A673 (cell line): ENCODE measurements at regions not wholly inside any gene's neighbourhood (a gene's known extent, or its start where the extent isn't known, plus 50 kb on each side); places are given as distances from the start of the nearest gene placed in this dataset.

Source experiments
- BruUV-seq: library from RNA; stranded (reverse); fragments of 400-500 nt; replicated peaks from 2 replicates; lab custom pipeline; 2021; lab: Mats Ljungman, UMichigan
- CTCF ChIA-PET: fragments of 300-600 bp; sonication (Branson Sonifier 250); formaldehyde crosslinking; loops from one replicate; lab custom pipeline; 2022; ENCODE audit warnings: antibody characterized with exemption; lab: Charles Lee
- POLR2A ChIA-PET: fragments of 300-600 bp; sonication (Branson Sonifier 250); formaldehyde crosslinking; loops from one replicate; lab custom pipeline; 2022; ENCODE audit warnings: antibody characterized with exemption; ENCODE audit not compliant: low non-redundant PET; lab: Charles Lee
- DNase-seq: peaks from one replicate; pipeline ENCODE4 v3.0.0-alpha.2; 2015; ENCODE audit warnings: low spot score
- H3K27ac ChIP-seq: fragments of 200-600 bp; sonication (generic); 2 replicates; pipeline ENCODE4 v1.5.1; 2016; ENCODE audit warnings: mixed run types, low read depth, mild to moderate bottlenecking, mixed read lengths, antibody characterized with exemption, low read length; ENCODE audit not compliant: poor library complexity, severe bottlenecking
- H3K27me3 ChIP-seq: fragments of 200-600 bp; sonication (generic); replicated peaks from 2 replicates; pipeline ENCODE4 v1.6.1; 2017; ENCODE audit warnings: mixed run types, low read depth, mild to moderate bottlenecking, mixed read lengths, antibody characterized with exemption, low read length; ENCODE audit not compliant: insufficient read depth, poor library complexity
- H3K36me3 ChIP-seq: fragments of 200-600 bp; sonication (generic); 2 replicates; pipeline ENCODE4 v1.6.1; 2016; ENCODE audit warnings: mixed run types, mild to moderate bottlenecking, mixed read lengths, antibody characterized with exemption, low read length; ENCODE audit not compliant: insufficient read depth, poor library complexity, severe bottlenecking
- H3K4me1 ChIP-seq: fragments of 200-600 bp; sonication (generic); 2 replicates; pipeline ENCODE4 v1.6.1; 2017; ENCODE audit warnings: mixed run types, mild to moderate bottlenecking, mixed read lengths, antibody characterized with exemption, low read length; ENCODE audit not compliant: insufficient read depth, poor library complexity, severe bottlenecking
- H3K4me3 ChIP-seq: fragments of 200-600 bp; sonication (generic); 2 replicates; pipeline ENCODE4 v1.5.1; 2016; ENCODE audit warnings: low read depth, mixed run types, mild to moderate bottlenecking, mixed read lengths, low read length; ENCODE audit not compliant: poor library complexity, severe bottlenecking
- H3K9me3 ChIP-seq: fragments of 200-600 bp; sonication (generic); 2 replicates; pipeline ENCODE4 v1.6.1; 2016; ENCODE audit warnings: mixed run types, low read depth, mild to moderate bottlenecking, mixed read lengths, antibody characterized with exemption, low read length; ENCODE audit not compliant: poor library complexity, severe bottlenecking
- EZH2 ChIP-seq: fragments of 200-600 bp; sonication (generic); IDR thresholded peaks from 2 replicates; pipeline ENCODE4 v1.6.1; 2017; ENCODE audit warnings: borderline replicate concordance, low read depth, mild to moderate bottlenecking, mixed read lengths, antibody characterized with exemption, low read length; ENCODE audit not compliant: poor library complexity, severe bottlenecking
- intact Hi-C: fragments of 100-400 bp; cut with micrococcal nuclease; formaldehyde crosslinking; loops from one replicate; pipeline ENCODE4 v1.10.0; 2022; ENCODE audit not compliant: unreplicated experiment
- TF ChIP-seq, protein P1 (sequence below): fragments of 300-800, 200-600 bp; sonication (generic); conservative IDR thresholded peaks from 2 replicates; pipeline ENCODE4 v1.5.1; 2017; ENCODE audit warnings: low read depth, mild to moderate bottlenecking, antibody characterized with exemption, low read length, moderate library complexity, mixed read lengths

DNA sequence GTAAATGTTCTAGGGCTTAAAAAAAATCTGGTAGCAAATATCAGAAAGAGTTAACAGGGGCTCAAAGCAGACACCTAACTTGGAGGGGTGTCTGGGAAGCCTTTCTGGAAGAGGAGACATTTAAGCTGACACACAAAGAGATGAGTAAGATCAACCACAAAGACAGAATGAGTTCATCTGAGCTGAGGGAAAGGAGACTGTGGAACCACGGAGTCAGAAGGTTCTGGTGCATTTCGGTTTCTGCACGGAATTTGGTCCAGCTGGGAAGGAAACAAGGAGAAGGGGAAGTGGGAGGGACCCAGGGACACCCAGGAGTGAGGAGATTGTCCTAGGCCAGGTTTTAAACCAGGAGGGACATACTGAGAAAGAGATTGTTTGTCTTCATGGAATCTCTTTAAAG is 161.1 kb downstream of the PHETA1 start:
- no peak for DNase-seq
- H3K9me3 ChIP-seq, result no peaks in the 10 kb centered on the region
- POLR2A ChIA-PET, result no interaction called here
- H3K4me1 ChIP-seq, result no peaks in the 10 kb centered on the region
- H3K27me3 ChIP-seq, result peaks cover 14% of the 10 kb centered on the region
- intact Hi-C loops, result no loop called here
- H3K36me3 ChIP-seq, result no peaks in the 10 kb centered on the region
- no peak overlapping the region for H3K27ac ChIP-seq
- TF ChIP-seq, protein P1, sequence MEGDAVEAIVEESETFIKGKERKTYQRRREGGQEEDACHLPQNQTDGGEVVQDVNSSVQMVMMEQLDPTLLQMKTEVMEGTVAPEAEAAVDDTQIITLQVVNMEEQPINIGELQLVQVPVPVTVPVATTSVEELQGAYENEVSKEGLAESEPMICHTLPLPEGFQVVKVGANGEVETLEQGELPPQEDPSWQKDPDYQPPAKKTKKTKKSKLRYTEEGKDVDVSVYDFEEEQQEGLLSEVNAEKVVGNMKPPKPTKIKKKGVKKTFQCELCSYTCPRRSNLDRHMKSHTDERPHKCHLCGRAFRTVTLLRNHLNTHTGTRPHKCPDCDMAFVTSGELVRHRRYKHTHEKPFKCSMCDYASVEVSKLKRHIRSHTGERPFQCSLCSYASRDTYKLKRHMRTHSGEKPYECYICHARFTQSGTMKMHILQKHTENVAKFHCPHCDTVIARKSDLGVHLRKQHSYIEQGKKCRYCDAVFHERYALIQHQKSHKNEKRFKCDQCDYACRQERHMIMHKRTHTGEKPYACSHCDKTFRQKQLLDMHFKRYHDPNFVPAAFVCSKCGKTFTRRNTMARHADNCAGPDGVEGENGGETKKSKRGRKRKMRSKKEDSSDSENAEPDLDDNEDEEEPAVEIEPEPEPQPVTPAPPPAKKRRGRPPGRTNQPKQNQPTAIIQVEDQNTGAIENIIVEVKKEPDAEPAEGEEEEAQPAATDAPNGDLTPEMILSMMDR, result no peak
- no peak for TF ChIP-seq EZH2
- BruUV-seq, result no TSS peak
- no peak overlapping the region for H3K4me3 ChIP-seq
- CTCF ChIA-PET, result no interaction called here

DNA sequence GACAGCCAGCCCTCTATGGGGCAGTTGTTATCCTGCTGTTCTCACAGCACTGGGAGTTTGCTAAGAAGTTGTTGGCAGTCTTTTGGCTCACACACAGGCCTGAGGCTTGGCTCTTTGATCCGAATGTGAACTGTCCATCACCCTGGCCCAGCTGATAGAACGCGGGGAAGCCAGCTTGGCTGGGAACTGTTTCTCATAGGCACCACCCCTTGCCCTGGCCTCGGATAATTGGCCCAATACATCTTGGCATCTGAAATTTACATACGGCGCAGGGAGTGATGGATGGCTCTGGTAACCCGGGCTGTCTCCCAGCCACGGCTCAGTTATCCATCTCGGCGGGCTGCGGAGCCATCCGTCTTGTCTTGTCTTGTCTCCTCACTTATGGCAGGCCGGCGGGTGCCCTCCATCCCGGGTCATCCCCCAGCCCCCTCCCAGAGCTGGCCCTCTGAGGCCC is 164.1 kb downstream of the PHETA1 start:
- DNase-seq, result no peak
- H3K27ac ChIP-seq, result no peak overlapping the region
- no peak overlapping the region for H3K4me3 ChIP-seq
- no peaks in the 10 kb centered on the region for H3K4me1 ChIP-seq
- ChIA-PET CTCF (no interaction called here), POLR2A (no interaction called here)
- no TSS peak for BruUV-seq
- no peak for TF ChIP-seq EZH2
- TF ChIP-seq, protein P1, result no peak
- H3K36me3 ChIP-seq, result no peaks in the 10 kb centered on the region
- peaks cover 9% of the 10 kb centered on the region for H3K27me3 ChIP-seq
- no peaks in the 10 kb centered on the region for H3K9me3 ChIP-seq
- intact Hi-C loops, result no loop called here

DNA sequence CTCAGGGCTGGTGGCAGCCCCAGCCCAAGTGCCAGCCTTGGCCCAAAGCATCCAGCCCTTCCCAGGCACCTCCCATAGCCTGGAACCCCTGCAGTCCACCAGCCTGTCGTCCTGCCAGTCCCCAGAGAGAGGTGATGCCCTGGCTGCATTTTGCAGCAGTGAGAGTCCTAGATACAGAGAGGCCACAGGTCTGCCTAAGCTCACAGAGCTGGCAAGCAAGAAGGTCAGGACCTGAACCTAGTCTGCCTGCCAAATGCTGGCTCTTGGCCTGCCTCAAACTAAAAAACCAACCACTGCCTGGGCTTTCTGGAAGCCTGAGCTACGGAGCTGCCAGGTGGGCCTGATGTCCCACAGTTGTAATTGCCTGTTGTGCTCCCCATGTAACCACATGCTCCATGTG is 164.9 kb downstream of the PHETA1 start:
- Histone ChIP-seq H3K36me3 (no peaks in the 10 kb centered on the region), H3K9me3 (no peaks in the 10 kb centered on the region), H3K4me3 (no peak overlapping the region), H3K27me3 (peaks cover 3% of the 10 kb centered on the region), H3K27ac (no peak overlapping the region), H3K4me1 (no peaks in the 10 kb centered on the region)
- no TSS peak for BruUV-seq
- ChIA-PET CTCF (no interaction called here), POLR2A (no interaction called here)
- no peak for DNase-seq
- intact Hi-C loops, result no loop called here
- TF ChIP-seq, protein P1, result no peak
- no peak for TF ChIP-seq EZH2
